MCF 10A (cell line): ENCODE measurements at regions not wholly inside any gene's neighbourhood (a gene's known extent, or its start where the extent isn't known, plus 50 kb on each side); places are given as distances from the start of the nearest gene placed in this dataset.
A peak's percentile ranks its signal among the peaks of the same experiment; 100 is the strongest.

ENCODE experiments used
- BruUV-seq: library from RNA; stranded (reverse); fragments of 400-500 nt; replicated peaks from 2 replicates; lab custom pipeline; 2021; lab: Mats Ljungman, UMichigan
- CTCF ChIA-PET: fragments of 300-600 bp; sonication (Branson Sonifier 250); formaldehyde crosslinking; extraction: SDS; loops from one replicate; lab custom pipeline; 2021; ENCODE audit warnings: antibody characterized with exemption, inconsistent platforms; lab: Yijun Ruan, JAX
- POLR2A ChIA-PET: fragments of 300-600, 350-650 bp; sonication (Branson Sonifier 250); formaldehyde crosslinking; extraction: SDS; loops from one replicate; lab custom pipeline; 2020; ENCODE audit warnings: antibody characterized with exemption, inconsistent platforms; lab: Yijun Ruan, JAX
- DNase-seq: peaks from one replicate; pipeline ENCODE4 v3.0.0-alpha.2; 2018; ENCODE audit not compliant: unreplicated experiment
- H3K27ac Mint-ChIP-seq: one replicate; pipeline ENCODE4 v1.8.0; 2022; ENCODE audit warnings: mild to moderate bottlenecking, low read depth, mixed read lengths; ENCODE audit not compliant: unreplicated experiment
- H3K27me3 Mint-ChIP-seq: one replicate; pipeline ENCODE4 v1.8.0; 2022; ENCODE audit warnings: mixed read lengths; ENCODE audit not compliant: insufficient read depth, unreplicated experiment
- H3K36me3 Mint-ChIP-seq: one replicate; pipeline ENCODE4 v1.8.0; 2022; ENCODE audit warnings: mild to moderate bottlenecking, moderate library complexity, mixed read lengths; ENCODE audit not compliant: insufficient read depth, unreplicated experiment
- H3K4me1 Mint-ChIP-seq: one replicate; pipeline ENCODE4 v1.8.0; 2022; ENCODE audit warnings: mixed read lengths; ENCODE audit not compliant: insufficient read depth, unreplicated experiment
- H3K4me3 Mint-ChIP-seq: one replicate; pipeline ENCODE4 v1.8.0; 2022; ENCODE audit warnings: mild to moderate bottlenecking, moderate library complexity, mixed read lengths; ENCODE audit not compliant: unreplicated experiment
- H3K9me3 Mint-ChIP-seq: one replicate; pipeline ENCODE4 v1.8.0; 2022; ENCODE audit warnings: mixed read lengths; ENCODE audit not compliant: unreplicated experiment
- intact Hi-C: fragments of 100-400 bp; cut with micrococcal nuclease; formaldehyde crosslinking; loops from 2 replicates; pipeline ENCODE4 v1.14.1; 2022
- TF ChIP-seq, protein P1 (sequence below): fragments of 200-600 bp; IDR thresholded peaks from one replicate; pipeline ENCODE4 v1.8.0; 2022; ENCODE audit warnings: antibody characterized with exemption, mild to moderate bottlenecking; ENCODE audit not compliant: unreplicated experiment

DNA sequence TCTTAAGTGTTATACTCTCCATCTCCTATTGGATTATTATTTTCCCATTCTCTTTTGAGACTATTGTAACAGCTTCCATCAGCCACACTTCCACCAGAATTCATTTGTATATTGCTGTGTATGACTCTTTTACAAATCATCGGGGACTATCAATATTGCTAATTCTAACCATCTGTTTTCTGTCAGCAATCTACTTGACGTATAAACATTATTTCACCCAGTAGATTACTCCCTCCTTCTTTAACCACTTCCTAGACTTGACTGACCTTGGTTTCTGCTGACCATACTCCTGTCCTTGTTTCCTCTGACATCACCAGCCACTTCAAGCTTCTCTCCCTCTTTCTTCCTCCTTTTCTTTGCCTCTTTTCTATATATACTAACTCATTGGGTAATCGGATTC, 402.9 kb downstream of the PCDH18 start:
- no peaks in the 10 kb centered on the region for H3K36me3 Mint-ChIP-seq
- DNase-seq: no peak
- TF ChIP-seq, protein P1, sequence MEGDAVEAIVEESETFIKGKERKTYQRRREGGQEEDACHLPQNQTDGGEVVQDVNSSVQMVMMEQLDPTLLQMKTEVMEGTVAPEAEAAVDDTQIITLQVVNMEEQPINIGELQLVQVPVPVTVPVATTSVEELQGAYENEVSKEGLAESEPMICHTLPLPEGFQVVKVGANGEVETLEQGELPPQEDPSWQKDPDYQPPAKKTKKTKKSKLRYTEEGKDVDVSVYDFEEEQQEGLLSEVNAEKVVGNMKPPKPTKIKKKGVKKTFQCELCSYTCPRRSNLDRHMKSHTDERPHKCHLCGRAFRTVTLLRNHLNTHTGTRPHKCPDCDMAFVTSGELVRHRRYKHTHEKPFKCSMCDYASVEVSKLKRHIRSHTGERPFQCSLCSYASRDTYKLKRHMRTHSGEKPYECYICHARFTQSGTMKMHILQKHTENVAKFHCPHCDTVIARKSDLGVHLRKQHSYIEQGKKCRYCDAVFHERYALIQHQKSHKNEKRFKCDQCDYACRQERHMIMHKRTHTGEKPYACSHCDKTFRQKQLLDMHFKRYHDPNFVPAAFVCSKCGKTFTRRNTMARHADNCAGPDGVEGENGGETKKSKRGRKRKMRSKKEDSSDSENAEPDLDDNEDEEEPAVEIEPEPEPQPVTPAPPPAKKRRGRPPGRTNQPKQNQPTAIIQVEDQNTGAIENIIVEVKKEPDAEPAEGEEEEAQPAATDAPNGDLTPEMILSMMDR: no peak
- H3K9me3 Mint-ChIP-seq: no peaks in the 10 kb centered on the region
- H3K27me3 Mint-ChIP-seq: no peaks in the 10 kb centered on the region
- intact Hi-C loops: no loop called here
- H3K27ac Mint-ChIP-seq: no peak overlapping the region
- ChIA-PET CTCF (no interaction called here), POLR2A (no interaction called here)
- BruUV-seq: no TSS peak
- peaks cover 5% of the 10 kb centered on the region for H3K4me1 Mint-ChIP-seq
- H3K4me3 Mint-ChIP-seq: no peak overlapping the region

DNA sequence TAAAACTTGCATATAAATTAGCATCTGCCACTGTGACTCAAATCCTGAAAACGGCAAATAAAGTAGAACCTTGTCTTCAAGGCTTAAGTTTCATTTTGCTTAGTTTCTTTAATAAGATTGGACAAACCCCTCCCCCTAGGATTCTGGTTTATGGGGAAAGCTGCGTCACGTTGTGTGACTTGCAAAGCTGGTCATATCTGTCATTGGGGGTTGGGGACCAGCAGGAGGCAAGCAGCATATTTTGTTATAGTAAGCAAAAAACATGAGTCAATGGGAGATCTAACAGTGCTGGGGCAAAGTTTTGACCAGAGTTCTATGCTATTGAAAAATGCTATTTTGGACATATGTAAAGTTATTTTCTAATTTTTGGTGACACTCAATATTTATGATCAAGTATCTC, 407.3 kb downstream of the PCDH18 start:
- DNase-seq: peak; percentile 60
- TF ChIP-seq, protein P1: no peak
- Mint-ChIP-seq H3K27ac (peak overlapping the region; percentile 41), H3K4me3 (peak overlapping the region; percentile 72), H3K36me3 (no peaks in the 10 kb centered on the region), H3K9me3 (no peaks in the 10 kb centered on the region), H3K4me1 (peaks cover 5% of the 10 kb centered on the region), H3K27me3 (no peaks in the 10 kb centered on the region)
- intact Hi-C loops: loop anchor here (2.0 kb wide), 1 partner anchor 910 kb away; no protein-coding TSS in a partner anchor
- no TSS peak for BruUV-seq
- ChIA-PET CTCF (interaction anchor here (0.6 to 3.1 kb wide), 21 partner anchors 9 to 1556 kb away, joined by 3 to 16 read pairs (median 4); partner anchors contain the start of gene PCDH18), POLR2A (interaction anchor here (0.6 to 1.2 kb wide), 5 partner anchors 14 to 1383 kb away, joined by 3 to 6 read pairs (median 3); no protein-coding TSS in a partner anchor)

DNA sequence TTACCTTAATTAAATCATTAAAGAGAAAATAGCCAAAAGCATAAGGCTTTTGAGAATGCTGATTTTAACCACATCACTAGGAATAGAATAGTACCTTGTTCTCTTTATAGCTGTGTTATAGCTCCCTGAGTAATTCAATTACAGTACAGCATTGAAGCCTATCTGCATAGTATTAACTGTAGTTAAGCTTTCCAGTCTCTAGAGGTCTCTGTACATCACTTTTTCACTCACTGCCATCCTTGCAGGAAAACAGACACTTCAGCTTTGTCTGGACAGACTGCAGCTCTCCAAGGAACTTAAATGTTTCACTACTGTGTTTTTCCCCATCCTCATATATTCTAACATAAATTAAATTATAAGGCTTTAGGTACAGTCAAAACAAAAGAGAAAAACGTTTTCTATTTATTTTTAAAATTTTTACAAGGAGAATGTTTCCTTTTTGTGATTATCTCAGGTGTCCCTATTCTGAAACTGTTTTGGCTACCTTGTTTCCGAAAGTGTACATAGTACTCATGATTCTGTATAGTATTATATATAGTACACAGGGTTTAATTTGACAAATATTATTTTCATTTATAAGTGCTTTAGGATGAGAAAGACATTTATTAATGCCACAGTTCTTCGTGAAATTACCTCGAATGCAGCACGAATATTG, 407.9 kb downstream of the PCDH18 start:
- intact Hi-C loops: loop anchor here (1.0 to 5.0 kb wide), 7 partner anchors 159 to 1747 kb away; no protein-coding TSS in a partner anchor
- POLR2A ChIA-PET: interaction anchor here (0.7 to 1.2 kb wide), 3 partner anchors 528 to 967 kb away, joined by 3 to 6 read pairs (median 3); no protein-coding TSS in a partner anchor
- CTCF ChIA-PET: interaction anchor here (0.6 to 3.1 kb wide), 32 partner anchors 9 to 1727 kb away, joined by 3 to 16 read pairs (median 4); partner anchors contain the start of gene PCDH18
- H3K27ac Mint-ChIP-seq: peak overlapping the region; percentile 41
- peak overlapping the region; percentile 72 for H3K4me3 Mint-ChIP-seq
- no peaks in the 10 kb centered on the region for H3K36me3 Mint-ChIP-seq
- no peaks in the 10 kb centered on the region for H3K27me3 Mint-ChIP-seq
- BruUV-seq: no TSS peak
- no peaks in the 10 kb centered on the region for H3K9me3 Mint-ChIP-seq
- peak; percentile 77 for DNase-seq
- peaks cover 5% of the 10 kb centered on the region for H3K4me1 Mint-ChIP-seq
- TF ChIP-seq, protein P1: peak; percentile 60

DNA sequence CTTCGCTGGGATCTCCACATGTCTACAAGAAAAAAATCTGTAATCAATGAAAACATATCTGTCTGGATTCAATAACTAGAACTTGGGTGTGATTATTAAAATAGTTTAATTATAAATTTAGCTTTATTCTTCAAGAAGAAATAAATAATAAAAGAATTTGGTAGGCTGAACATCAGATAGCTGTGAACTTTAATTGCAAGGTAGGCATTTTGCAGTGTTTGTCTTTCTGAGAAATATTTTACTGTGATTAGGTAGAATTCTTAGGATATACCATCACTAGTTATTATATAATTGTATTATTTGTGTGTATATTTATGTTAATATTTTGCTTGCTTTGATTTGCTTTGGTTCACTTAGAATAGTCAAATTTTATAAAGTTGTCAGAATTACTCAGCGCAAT, 409.4 kb downstream of the PCDH18 start:
- ChIA-PET CTCF (interaction anchor here (0.5 to 3.1 kb wide), 5 partner anchors 11 to 1558 kb away, joined by 3 to 16 read pairs (median 6); no protein-coding TSS in a partner anchor), POLR2A (interaction anchor here (0.6 kb wide), 1 partner anchor 41 kb away, joined by 3 read pairs; no protein-coding TSS in a partner anchor)
- Mint-ChIP-seq H3K4me3 (no peak overlapping the region), H3K4me1 (peaks cover 5% of the 10 kb centered on the region), H3K9me3 (no peaks in the 10 kb centered on the region), H3K36me3 (no peaks in the 10 kb centered on the region), H3K27ac (no peak overlapping the region), H3K27me3 (no peaks in the 10 kb centered on the region)
- intact Hi-C loops: loop anchor here (5.0 kb wide), 1 partner anchor 1559 kb away; no protein-coding TSS in a partner anchor
- BruUV-seq: no TSS peak
- no peak for DNase-seq
- TF ChIP-seq, protein P1: no peak
